GM12872 (cell line): ENCODE measurements at regions not wholly inside any gene's neighbourhood (a gene's known extent, or its start where the extent isn't known, plus 50 kb on each side); places are given as distances from the start of the nearest gene placed in this dataset.

Source experiments
- TF ChIP-seq, protein P1 (sequence below): IDR thresholded peaks from 3 replicates; pipeline ENCODE4 v1.5.1; 2011; ENCODE audit warnings: low read depth, mild to moderate bottlenecking, low read length, moderate library complexity; ENCODE audit not compliant: insufficient read depth

DNA sequence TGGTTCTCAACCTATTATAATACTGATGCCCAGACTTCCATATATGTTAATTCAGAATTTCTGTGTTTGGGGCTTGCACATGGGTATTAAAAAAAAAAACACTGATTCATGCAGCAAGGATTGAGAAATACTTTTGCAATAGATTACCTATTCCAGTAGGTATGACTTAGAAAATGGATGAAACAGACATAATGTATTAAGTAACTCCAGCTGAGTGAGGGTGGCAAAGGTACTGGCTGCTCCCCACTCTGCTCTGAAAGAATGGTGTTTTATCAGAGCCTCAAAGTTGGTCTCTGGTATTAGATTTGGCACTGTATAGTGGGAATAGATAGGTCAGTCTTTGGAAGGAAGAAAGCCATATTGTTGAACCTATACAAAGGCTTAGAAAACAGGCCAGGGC is 234.3 kb upstream of the FOLH1 start:
- TF ChIP-seq, protein P1, sequence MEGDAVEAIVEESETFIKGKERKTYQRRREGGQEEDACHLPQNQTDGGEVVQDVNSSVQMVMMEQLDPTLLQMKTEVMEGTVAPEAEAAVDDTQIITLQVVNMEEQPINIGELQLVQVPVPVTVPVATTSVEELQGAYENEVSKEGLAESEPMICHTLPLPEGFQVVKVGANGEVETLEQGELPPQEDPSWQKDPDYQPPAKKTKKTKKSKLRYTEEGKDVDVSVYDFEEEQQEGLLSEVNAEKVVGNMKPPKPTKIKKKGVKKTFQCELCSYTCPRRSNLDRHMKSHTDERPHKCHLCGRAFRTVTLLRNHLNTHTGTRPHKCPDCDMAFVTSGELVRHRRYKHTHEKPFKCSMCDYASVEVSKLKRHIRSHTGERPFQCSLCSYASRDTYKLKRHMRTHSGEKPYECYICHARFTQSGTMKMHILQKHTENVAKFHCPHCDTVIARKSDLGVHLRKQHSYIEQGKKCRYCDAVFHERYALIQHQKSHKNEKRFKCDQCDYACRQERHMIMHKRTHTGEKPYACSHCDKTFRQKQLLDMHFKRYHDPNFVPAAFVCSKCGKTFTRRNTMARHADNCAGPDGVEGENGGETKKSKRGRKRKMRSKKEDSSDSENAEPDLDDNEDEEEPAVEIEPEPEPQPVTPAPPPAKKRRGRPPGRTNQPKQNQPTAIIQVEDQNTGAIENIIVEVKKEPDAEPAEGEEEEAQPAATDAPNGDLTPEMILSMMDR, result no peak

DNA sequence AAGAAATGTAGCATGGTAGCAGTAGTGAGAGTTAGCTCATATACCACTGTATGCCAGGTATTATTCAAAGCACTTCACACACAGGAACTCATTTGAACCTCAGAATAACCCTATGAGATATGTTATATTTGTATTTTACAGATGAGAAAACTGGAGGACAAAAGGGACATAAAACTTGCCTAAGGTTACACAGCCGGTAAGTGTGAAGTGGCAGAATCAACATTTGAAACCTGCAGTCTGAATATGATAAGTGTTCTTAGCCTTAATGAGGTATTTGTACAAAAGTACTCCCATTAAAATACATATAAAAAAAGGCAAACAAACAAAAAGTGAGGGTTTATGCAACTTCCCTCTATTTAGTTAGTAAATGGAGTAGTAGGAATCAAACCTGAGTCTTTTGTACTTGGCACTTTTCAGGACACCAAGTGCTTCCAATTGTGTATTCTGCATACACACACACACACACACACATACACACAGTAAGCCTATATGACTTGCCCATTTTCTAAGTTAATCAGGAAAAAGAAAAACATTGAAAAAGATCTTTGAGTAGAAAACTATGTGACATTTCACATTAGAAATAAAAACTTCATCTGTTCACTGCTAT is 223.9 kb upstream of the FOLH1 start:
- TF ChIP-seq, protein P1, result no peak

DNA sequence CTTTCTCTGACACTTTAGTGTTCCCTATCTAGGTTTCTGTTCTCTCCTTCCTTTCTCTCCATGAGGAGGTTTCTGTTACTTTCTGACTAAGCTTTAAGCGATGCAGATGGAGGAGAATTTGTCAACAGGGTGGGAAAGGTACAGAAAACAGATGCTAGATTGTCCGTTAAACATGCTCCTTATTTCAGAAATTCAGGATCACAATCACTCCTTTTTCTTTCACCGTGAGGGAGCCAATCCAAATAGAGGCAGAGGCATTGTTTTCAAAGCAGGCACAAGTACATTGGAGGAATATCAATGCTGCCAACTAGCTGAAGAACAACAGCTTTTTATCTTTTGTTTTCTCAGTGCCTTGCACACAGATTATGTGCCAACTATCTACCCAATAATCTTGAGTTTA is 215.7 kb upstream of the FOLH1 start:
- TF ChIP-seq, protein P1, result no peak

DNA sequence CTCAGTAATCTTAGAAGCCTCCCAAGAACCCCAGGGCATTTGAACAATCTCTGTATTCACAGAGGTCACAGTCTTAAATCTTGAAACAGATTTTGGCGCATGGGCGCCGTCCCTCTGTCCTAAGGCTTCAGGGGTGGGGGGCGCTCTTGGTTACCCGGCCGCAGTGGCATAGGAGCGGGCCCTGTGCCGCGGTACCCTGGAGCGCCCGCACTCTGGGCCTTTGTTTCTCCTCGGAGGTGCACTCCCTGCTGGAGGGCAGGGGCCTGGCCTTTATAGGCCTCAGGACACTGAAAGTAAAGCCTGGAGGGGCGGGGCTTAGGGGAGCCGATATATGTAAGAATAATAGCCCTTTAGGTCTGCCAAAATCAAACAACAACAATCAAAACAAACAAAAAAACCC is 197.3 kb upstream of the FOLH1 start:
- TF ChIP-seq, protein P1, result no peak

DNA sequence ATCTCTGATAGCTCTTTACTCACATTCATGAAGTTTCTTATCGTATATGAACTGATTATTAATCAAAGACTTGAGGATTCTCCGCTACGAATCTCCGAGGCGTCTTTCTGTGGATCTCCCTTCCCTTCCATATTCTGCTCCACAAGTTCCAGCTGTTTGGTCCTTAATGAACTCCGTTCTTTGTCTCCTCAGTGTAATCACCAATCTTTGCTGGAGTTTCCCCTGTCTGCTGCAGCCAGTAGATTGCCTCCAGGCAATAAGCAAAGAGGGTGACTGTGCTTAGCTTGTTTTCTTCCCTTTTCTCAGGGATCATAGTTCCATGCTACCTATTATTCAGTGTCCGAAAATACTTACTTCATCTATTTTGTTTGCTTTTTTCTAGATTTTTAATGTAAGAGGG is 169.6 kb upstream of the FOLH1 start:
- TF ChIP-seq, protein P1, result no peak

DNA sequence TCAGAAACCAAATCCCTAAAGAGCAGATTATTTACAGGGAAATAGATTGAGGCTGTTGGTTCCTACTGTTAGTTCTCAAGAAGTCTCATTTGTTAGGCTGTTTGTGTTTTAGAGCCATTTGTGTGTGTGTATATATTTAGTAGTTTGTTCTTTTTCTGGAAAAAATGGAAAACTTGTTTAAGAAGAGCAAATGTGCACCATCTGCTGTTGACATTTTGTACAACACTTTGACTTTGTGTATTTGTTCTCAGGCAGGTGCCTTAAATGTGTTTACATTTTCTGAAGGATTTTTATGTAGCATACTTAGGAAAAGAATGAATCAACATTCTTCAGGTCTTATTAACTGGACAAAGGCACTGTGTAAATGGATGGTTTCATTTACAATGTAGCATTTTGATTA is 163.7 kb upstream of the FOLH1 start:
- TF ChIP-seq, protein P1, result 0 out of 3 replicates have a peak, but pooled peaks have one; percentile 8

DNA sequence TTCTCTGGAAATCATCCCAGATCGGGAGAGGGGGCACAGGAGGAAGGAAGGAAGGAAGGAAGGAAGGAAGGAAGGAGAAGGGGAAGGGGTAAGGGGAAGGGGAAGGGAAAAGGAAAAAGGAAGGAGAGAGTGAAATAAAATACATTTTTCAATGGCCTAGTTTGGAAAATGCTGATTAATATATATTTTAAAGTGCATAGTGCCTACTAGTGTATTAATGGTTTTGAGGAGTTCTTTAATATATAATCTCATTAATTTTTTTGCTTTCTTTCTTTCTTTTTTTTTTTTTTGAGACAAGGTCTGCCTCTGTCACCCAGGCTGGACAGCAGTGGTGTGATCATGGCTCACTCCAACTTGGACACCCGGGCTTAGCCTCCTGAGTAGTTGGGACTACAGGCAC is 107.8 kb upstream of the FOLH1 start:
- TF ChIP-seq, protein P1, result no peak

DNA sequence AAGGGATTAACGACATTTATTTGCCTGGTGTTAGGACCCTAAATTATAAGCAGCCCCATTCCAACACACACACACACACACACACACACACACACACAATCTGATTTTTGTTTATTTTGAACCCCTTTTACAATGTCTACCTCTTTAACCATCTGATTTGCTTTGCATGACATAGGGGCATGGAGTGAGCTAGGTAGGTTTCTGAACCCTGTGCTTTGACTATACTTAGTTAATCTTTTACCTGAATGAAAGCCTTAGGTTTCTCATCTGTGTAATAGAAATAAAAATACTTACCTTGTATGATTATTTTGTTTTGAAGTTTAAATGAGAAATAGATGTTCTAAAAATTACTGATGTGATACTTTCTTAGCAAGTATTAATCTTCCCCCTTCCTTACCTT is 94.7 kb upstream of the FOLH1 start:
- TF ChIP-seq, protein P1, result no peak
